ENCODE measurements at regions not wholly inside any gene's neighbourhood (a gene's known extent, or its start where the extent isn't known, plus 50 kb on each side); places are given as distances from the start of the nearest gene placed in this dataset.

GRCh38 chr3:152206243-152206760 is 62.4 kb upstream of the MBNL1 start:
- Mint-ChIP-seq H3K4me1 (ENCODE audit: low read depth, unreplicated experiment) (peaks cover 4% of the 10 kb centered on the region), H3K27me3 (ENCODE audit: unreplicated experiment) (peaks cover under 1% of the 10 kb centered on the region), H3K36me3 (ENCODE audit: unreplicated experiment) (no peaks in the 10 kb centered on the region), H3K27ac (ENCODE audit: unreplicated experiment) (no peak overlapping the region), H3K9me3 (ENCODE audit: unreplicated experiment) (no peaks in the 10 kb centered on the region), H3K4me3 (ENCODE audit: unreplicated experiment) (no peak overlapping the region)
- no peak for TF ChIP-seq CTCF (IDR thresholded peaks at IDR 0.05; ENCODE audit: partially characterized antibody, unreplicated experiment)
- DNase-seq: no peak

- peaks cover 4% of the 10 kb centered on the region for H3K4me1 Mint-ChIP-seq (ENCODE audit: low read depth, unreplicated experiment)
- no peak for TF ChIP-seq CTCF (IDR thresholded peaks at IDR 0.05; ENCODE audit: partially characterized antibody, unreplicated experiment)
- no peak overlapping the region for H3K4me3 Mint-ChIP-seq (ENCODE audit: unreplicated experiment)
- no peak for DNase-seq
- peaks cover 3% of the 10 kb centered on the region for H3K27me3 Mint-ChIP-seq (ENCODE audit: unreplicated experiment)
- H3K36me3 Mint-ChIP-seq (ENCODE audit: unreplicated experiment): no peaks in the 10 kb centered on the region
- H3K27ac Mint-ChIP-seq (ENCODE audit: unreplicated experiment): no peak overlapping the region
- no peaks in the 10 kb centered on the region for H3K9me3 Mint-ChIP-seq (ENCODE audit: unreplicated experiment)
Observed at GRCh38 chr3:152208439-152208838, 60.3 kb upstream of the MBNL1 start.

- H3K27me3 Mint-ChIP-seq (ENCODE audit: unreplicated experiment): peaks cover 3% of the 10 kb centered on the region
- no peak for TF ChIP-seq CTCF (IDR thresholded peaks at IDR 0.05; ENCODE audit: partially characterized antibody, unreplicated experiment)
- H3K9me3 Mint-ChIP-seq (ENCODE audit: unreplicated experiment): no peaks in the 10 kb centered on the region
- no peak for DNase-seq
- no peaks in the 10 kb centered on the region for H3K36me3 Mint-ChIP-seq (ENCODE audit: unreplicated experiment)
- H3K4me1 Mint-ChIP-seq (ENCODE audit: low read depth, unreplicated experiment): peaks cover 4% of the 10 kb centered on the region
- H3K4me3 Mint-ChIP-seq (ENCODE audit: unreplicated experiment): no peak overlapping the region
- no peak overlapping the region for H3K27ac Mint-ChIP-seq (ENCODE audit: unreplicated experiment)
Observed at GRCh38 chr3:152209060-152209459, 59.7 kb upstream of the MBNL1 start.

GRCh38 chr3:152209776-152210175 is 59.0 kb upstream of the MBNL1 start:
- H3K27me3 Mint-ChIP-seq (ENCODE audit: unreplicated experiment): peaks cover 3% of the 10 kb centered on the region
- DNase-seq: no peak
- H3K36me3 Mint-ChIP-seq (ENCODE audit: unreplicated experiment): no peaks in the 10 kb centered on the region
- TF ChIP-seq CTCF (IDR thresholded peaks at IDR 0.05; ENCODE audit: partially characterized antibody, unreplicated experiment): no peak
- H3K4me3 Mint-ChIP-seq (ENCODE audit: unreplicated experiment): no peak overlapping the region
- H3K27ac Mint-ChIP-seq (ENCODE audit: unreplicated experiment): no peak overlapping the region
- peaks cover 4% of the 10 kb centered on the region for H3K4me1 Mint-ChIP-seq (ENCODE audit: low read depth, unreplicated experiment)
- H3K9me3 Mint-ChIP-seq (ENCODE audit: unreplicated experiment): no peaks in the 10 kb centered on the region

GRCh38 chr3:152210697-152211096 is 58.0 kb upstream of the MBNL1 start:
- peaks cover 3% of the 10 kb centered on the region for H3K27me3 Mint-ChIP-seq (ENCODE audit: unreplicated experiment)
- no peak overlapping the region for H3K27ac Mint-ChIP-seq (ENCODE audit: unreplicated experiment)
- H3K9me3 Mint-ChIP-seq (ENCODE audit: unreplicated experiment): no peaks in the 10 kb centered on the region
- no peaks in the 10 kb centered on the region for H3K36me3 Mint-ChIP-seq (ENCODE audit: unreplicated experiment)
- TF ChIP-seq CTCF (IDR thresholded peaks at IDR 0.05; ENCODE audit: partially characterized antibody, unreplicated experiment): no peak
- DNase-seq: no peak
- peaks cover 4% of the 10 kb centered on the region for H3K4me1 Mint-ChIP-seq (ENCODE audit: low read depth, unreplicated experiment)
- no peak overlapping the region for H3K4me3 Mint-ChIP-seq (ENCODE audit: unreplicated experiment)
